GM12864 (cell line): ENCODE measurements at regions not wholly inside any gene's neighbourhood (a gene's known extent, or its start where the extent isn't known, plus 50 kb on each side); places are given as distances from the start of the nearest gene placed in this dataset.

Experiments used
- DNase-seq: peaks from one replicate; pipeline ENCODE4 v3.0.0-alpha.2; 2011; ENCODE audit warnings: low read depth
- H3K4me3 ChIP-seq: 2 replicates; pipeline ENCODE4 v1.5.1; 2011; ENCODE audit warnings: mild to moderate bottlenecking, low read depth, low read length, control low read depth
- CTCF ChIP-seq: IDR thresholded peaks from 2 replicates; pipeline ENCODE4 v1.5.1; 2011; ENCODE audit warnings: low read depth, mild to moderate bottlenecking, moderate library complexity, low read length, control low read depth, inconsistent platforms; ENCODE audit errors: missing control alignments

- DNase-seq, result no peak
- H3K4me3 ChIP-seq, result no peak overlapping the region
- no peak for TF ChIP-seq CTCF
Measured at GRCh38 chr13:39970177-39970846, 314.9 kb downstream of the COG6 start.

- no peak for TF ChIP-seq CTCF
Measured at GRCh38 chr13:39971526-39971925, 316.1 kb downstream of the COG6 start.

GRCh38 chr13:39976481-39976880, 321.0 kb downstream of the COG6 start:
- no peak overlapping the region for H3K4me3 ChIP-seq
- DNase-seq, result no peak
- no peak for TF ChIP-seq CTCF

More at GRCh38 chr13:39971526-39971925, 316.1 kb downstream of the COG6 start:
- no peak for DNase-seq
- H3K4me3 ChIP-seq, result no peak overlapping the region

GRCh38 chr13:39981056-39981455, 325.6 kb downstream of the COG6 start:
- no peak for DNase-seq
- no peak for TF ChIP-seq CTCF
- no peak overlapping the region for H3K4me3 ChIP-seq

- no peak for TF ChIP-seq CTCF
- no peak overlapping the region for H3K4me3 ChIP-seq
- DNase-seq, result no peak
Measured at GRCh38 chr13:39982745-39983144, 327.3 kb downstream of the COG6 start.

GRCh38 chr13:39985071-39985470, 329.6 kb downstream of the COG6 start:
- H3K4me3 ChIP-seq, result no peak overlapping the region
- TF ChIP-seq CTCF, result no peak

GRCh38 chr13:39988351-39988750, 332.9 kb downstream of the COG6 start:
- H3K4me3 ChIP-seq, result no peak overlapping the region
- DNase-seq, result no peak
- no peak for TF ChIP-seq CTCF

More at GRCh38 chr13:39985071-39985470, 329.6 kb downstream of the COG6 start:
- no peak for DNase-seq
